ENCODE measurements at regions not wholly inside any gene's neighbourhood (a gene's known extent, or its start where the extent isn't known, plus 50 kb on each side); places are given as distances from the start of the nearest gene placed in this dataset.

DNA sequence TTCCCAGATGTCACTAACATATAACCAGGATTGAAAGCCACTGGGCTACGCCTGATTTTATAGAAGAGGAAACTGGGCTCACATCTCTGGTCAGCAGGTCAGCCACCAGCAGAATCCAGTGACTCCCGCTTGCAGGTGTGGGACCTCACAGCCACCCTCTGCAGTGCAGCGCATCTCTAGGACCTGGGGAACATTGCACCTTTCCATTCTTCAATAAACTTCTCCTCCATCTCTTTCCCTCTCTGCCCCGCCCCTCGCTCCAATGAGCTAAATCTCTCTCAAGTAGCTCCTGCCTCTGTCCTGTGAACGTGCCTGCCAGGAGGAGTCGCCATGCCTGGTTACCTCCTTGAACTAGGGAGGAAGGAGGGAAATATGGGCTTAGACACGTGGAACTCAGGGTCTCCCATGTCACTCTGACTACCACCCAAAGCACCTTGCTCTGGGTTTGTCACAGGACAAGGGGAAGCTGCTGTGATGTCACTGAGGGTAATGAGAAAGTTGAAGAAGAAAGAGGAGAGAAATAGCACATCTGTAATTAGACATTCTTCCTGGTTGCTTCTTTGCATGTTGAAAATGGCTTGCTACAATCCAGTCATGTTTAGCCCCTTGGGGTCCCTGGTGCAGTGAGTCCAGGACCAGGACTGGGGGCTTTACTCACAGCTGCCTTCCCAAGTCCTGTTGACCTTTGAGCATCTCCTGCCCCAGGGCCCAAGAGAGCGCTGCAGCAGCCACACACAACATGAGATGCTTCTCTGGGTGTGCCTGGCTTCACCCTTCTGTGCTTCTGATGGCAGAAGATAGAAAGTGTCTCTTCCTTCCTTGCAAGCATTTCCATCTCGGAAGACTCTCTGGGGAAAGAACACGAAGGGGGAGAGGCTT lies 469.4 kb downstream of the PREX1 start:
- ATAC-seq: no peak

DNA sequence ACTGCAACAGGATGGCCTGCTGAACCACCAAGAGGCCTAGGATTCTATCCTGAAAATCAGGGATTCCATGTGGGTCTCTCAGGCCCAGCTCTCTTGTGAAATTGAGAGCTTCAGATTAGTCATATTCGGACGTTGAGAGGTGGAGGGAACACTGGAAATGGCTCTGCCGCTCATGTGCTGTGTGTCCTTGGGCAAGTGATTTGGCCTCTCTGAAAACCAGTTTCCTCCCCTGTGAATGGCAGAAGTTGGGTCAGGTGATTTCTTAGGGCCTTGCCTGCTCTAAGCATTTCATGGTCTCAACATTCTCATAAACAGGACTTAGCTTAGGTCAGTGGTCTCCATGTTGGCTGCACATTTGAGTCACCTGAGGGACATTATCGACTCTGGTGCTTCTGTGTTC lies 470.1 kb downstream of the PREX1 start:
- TF ChIP-seq ZFP3 (CRISPR knock-in tag; IDR thresholded peaks at IDR 0.05) (no peak), ZC3H10 (CRISPR knock-in tag; IDR thresholded peaks at IDR 0.05) (no peak), PPARA (CRISPR knock-in tag; IDR thresholded peaks at IDR 0.05; ENCODE audit: borderline replicate concordance) (no peak), ZNF565 (CRISPR knock-in tag; conservative IDR thresholded peaks at IDR 0.05; ENCODE audit: low read depth) (no peak), SNAI2 (CRISPR knock-in tag; IDR thresholded peaks at IDR 0.05) (no peak), TCF4 (CRISPR knock-in tag; IDR thresholded peaks at IDR 0.05; ENCODE audit: borderline replicate concordance) (no peak)
- TF ChIP-seq, protein P1, sequence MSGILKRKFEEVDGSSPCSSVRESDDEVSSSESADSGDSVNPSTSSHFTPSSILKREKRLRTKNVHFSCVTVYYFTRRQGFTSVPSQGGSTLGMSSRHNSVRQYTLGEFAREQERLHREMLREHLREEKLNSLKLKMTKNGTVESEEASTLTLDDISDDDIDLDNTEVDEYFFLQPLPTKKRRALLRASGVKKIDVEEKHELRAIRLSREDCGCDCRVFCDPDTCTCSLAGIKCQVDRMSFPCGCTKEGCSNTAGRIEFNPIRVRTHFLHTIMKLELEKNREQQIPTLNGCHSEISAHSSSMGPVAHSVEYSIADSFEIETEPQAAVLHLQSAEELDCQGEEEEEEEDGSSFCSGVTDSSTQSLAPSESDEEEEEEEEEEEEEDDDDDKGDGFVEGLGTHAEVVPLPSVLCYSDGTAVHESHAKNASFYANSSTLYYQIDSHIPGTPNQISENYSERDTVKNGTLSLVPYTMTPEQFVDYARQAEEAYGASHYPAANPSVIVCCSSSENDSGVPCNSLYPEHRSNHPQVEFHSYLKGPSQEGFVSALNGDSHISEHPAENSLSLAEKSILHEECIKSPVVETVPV (CRISPR knock-in tag; IDR thresholded peaks at IDR 0.05): no peak
- no peak for ATAC-seq

More for the DNA sequence above, 469.4 kb downstream of the PREX1 start:
- no peak for TF ChIP-seq PPARA (CRISPR knock-in tag; IDR thresholded peaks at IDR 0.05; ENCODE audit: borderline replicate concordance)
- TF ChIP-seq, protein P2, sequence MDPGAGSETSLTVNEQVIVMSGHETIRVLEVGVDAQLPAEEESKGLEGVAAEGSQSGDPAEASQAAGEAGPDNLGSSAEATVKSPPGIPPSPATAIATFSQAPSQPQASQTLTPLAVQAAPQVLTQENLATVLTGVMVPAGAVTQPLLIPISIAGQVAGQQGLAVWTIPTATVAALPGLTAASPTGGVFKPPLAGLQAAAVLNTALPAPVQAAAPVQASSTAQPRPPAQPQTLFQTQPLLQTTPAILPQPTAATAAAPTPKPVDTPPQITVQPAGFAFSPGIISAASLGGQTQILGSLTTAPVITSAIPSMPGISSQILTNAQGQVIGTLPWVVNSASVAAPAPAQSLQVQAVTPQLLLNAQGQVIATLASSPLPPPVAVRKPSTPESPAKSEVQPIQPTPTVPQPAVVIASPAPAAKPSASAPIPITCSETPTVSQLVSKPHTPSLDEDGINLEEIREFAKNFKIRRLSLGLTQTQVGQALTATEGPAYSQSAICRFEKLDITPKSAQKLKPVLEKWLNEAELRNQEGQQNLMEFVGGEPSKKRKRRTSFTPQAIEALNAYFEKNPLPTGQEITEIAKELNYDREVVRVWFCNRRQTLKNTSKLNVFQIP (CRISPR knock-in tag; IDR thresholded peaks at IDR 0.05; ENCODE audit: borderline replicate concordance, low read depth): no peak
- TF ChIP-seq RARB (CRISPR knock-in tag; IDR thresholded peaks at IDR 0.05): no peak
- TF ChIP-seq OSR1 (CRISPR knock-in tag; IDR thresholded peaks at IDR 0.05): no peak
- TF ChIP-seq SNAI2 (CRISPR knock-in tag; IDR thresholded peaks at IDR 0.05): no peak
- TF ChIP-seq ISL1 (CRISPR knock-in tag; IDR thresholded peaks at IDR 0.05): no peak
- TF ChIP-seq TCF4 (CRISPR knock-in tag; IDR thresholded peaks at IDR 0.05; ENCODE audit: borderline replicate concordance): no peak
- TF ChIP-seq, protein P3, sequence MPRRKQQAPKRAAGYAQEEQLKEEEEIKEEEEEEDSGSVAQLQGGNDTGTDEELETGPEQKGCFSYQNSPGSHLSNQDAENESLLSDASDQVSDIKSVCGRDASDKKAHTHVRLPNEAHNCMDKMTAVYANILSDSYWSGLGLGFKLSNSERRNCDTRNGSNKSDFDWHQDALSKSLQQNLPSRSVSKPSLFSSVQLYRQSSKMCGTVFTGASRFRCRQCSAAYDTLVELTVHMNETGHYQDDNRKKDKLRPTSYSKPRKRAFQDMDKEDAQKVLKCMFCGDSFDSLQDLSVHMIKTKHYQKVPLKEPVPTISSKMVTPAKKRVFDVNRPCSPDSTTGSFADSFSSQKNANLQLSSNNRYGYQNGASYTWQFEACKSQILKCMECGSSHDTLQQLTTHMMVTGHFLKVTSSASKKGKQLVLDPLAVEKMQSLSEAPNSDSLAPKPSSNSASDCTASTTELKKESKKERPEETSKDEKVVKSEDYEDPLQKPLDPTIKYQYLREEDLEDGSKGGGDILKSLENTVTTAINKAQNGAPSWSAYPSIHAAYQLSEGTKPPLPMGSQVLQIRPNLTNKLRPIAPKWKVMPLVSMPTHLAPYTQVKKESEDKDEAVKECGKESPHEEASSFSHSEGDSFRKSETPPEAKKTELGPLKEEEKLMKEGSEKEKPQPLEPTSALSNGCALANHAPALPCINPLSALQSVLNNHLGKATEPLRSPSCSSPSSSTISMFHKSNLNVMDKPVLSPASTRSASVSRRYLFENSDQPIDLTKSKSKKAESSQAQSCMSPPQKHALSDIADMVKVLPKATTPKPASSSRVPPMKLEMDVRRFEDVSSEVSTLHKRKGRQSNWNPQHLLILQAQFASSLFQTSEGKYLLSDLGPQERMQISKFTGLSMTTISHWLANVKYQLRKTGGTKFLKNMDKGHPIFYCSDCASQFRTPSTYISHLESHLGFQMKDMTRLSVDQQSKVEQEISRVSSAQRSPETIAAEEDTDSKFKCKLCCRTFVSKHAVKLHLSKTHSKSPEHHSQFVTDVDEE (CRISPR knock-in tag; IDR thresholded peaks at IDR 0.05): no peak
- TF ChIP-seq, protein P1 (CRISPR knock-in tag; IDR thresholded peaks at IDR 0.05): no peak
- TF ChIP-seq GLIS3 (CRISPR knock-in tag; IDR thresholded peaks at IDR 0.05): no peak

DNA sequence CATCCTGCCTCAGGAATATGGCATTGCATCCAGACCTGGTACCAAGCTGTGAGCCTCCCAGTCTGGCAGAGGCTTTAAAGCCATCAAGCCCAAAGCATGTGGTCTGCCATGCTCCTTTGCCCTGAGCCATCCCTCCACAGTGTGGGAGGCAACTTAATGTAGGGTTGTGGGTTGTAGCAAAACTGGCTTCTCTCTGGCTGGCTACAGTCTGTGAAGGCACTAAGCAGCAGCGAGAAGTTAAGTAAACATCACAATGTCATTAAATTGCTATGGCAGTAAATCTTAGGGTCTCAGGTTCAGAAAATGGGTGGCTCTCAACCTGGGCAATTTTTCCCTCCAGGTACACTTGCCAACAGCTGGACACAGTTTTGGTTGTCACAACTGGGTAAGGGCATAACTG lies 472.9 kb downstream of the PREX1 start:
- no peak for TF ChIP-seq BACH2 (CRISPR knock-in tag; IDR thresholded peaks at IDR 0.05; ENCODE audit: borderline replicate concordance)
- ATAC-seq: no peak

DNA sequence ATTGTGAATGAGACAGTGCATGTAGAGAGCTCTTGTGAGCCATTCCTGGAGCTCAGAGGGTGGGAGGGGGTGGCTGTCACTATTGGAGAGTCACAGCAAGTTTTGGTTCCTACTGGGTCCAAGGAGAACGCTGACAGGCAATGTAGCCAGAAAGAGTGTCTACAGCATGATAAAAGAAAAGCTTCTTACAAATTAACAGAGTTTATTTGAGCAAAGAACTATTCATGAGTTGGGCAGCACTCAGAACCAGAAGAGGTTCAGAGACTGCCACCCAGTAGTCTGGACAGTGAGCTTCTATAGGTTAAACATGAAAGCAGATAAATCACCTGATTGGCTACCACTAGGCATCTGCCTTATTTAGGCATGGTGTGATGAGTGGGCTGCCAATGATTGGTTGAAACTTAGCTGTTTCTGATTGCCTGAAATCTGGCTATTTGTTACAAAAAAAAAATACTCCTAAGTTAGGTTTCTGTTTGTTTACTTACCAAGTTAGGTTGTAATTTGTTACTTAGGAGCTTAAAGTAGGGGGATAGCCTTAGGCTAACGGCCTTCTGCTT lies 473.4 kb downstream of the PREX1 start:
- no peak for ATAC-seq
- TF ChIP-seq OSR1 (CRISPR knock-in tag; IDR thresholded peaks at IDR 0.05): no peak
- TF ChIP-seq, protein P2 (CRISPR knock-in tag; IDR thresholded peaks at IDR 0.05; ENCODE audit: borderline replicate concordance, low read depth): no peak
- no peak for TF ChIP-seq ZFP30 (CRISPR knock-in tag; IDR thresholded peaks at IDR 0.05)
- no peak for TF ChIP-seq RARB (CRISPR knock-in tag; IDR thresholded peaks at IDR 0.05)
- TF ChIP-seq TCF4 (CRISPR knock-in tag; IDR thresholded peaks at IDR 0.05; ENCODE audit: borderline replicate concordance): no peak
- TF ChIP-seq, protein P4, sequence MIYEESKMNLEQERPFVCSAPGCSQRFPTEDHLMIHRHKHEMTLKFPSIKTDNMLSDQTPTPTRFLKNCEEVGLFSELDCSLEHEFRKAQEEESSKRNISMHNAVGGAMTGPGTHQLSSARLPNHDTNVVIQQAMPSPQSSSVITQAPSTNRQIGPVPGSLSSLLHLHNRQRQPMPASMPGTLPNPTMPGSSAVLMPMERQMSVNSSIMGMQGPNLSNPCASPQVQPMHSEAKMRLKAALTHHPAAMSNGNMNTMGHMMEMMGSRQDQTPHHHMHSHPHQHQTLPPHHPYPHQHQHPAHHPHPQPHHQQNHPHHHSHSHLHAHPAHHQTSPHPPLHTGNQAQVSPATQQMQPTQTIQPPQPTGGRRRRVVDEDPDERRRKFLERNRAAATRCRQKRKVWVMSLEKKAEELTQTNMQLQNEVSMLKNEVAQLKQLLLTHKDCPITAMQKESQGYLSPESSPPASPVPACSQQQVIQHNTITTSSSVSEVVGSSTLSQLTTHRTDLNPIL (CRISPR knock-in tag; IDR thresholded peaks at IDR 0.05; ENCODE audit: low read depth): no peak
- TF ChIP-seq, protein P1 (CRISPR knock-in tag; IDR thresholded peaks at IDR 0.05): no peak
- no peak for TF ChIP-seq BACH2 (CRISPR knock-in tag; IDR thresholded peaks at IDR 0.05; ENCODE audit: borderline replicate concordance)
- no peak for TF ChIP-seq CSDC2 (CRISPR knock-in tag; IDR thresholded peaks at IDR 0.05)
- no peak for TF ChIP-seq SNAI2 (CRISPR knock-in tag; IDR thresholded peaks at IDR 0.05)
- TF ChIP-seq, protein P3 (CRISPR knock-in tag; IDR thresholded peaks at IDR 0.05): no peak

Measured in SK-N-SH treated with all-trans-retinoic acid at 6 μM for 48 hours (cell line).